Breast epithelium (tissue), 3 donors: ENCODE measurements at regions not wholly inside any gene's neighbourhood (a gene's known extent, or its start where the extent isn't known, plus 50 kb on each side); places are given as distances from the start of the nearest gene placed in this dataset.

ENCODE experiments used
- POLR2A ChIP-seq: fragments of 450-650 bp; IDR thresholded peaks from one replicate; pipeline ENCODE4 v1.6.1; 2016; ENCODE audit warnings: antibody characterized with exemption, mild to moderate bottlenecking, moderate library complexity
- TF ChIP-seq, protein P1 (sequence below), 3 donors: fragments of 450-650 bp; IDR thresholded peaks; one replicate each; pipeline ENCODE4 v1.5.1; 2016 to 2017; ENCODE audit warnings: antibody characterized with exemption in 3 of 3, mild to moderate bottlenecking in 3 of 3, moderate library complexity in 3 of 3

- TF ChIP-seq, protein P1, sequence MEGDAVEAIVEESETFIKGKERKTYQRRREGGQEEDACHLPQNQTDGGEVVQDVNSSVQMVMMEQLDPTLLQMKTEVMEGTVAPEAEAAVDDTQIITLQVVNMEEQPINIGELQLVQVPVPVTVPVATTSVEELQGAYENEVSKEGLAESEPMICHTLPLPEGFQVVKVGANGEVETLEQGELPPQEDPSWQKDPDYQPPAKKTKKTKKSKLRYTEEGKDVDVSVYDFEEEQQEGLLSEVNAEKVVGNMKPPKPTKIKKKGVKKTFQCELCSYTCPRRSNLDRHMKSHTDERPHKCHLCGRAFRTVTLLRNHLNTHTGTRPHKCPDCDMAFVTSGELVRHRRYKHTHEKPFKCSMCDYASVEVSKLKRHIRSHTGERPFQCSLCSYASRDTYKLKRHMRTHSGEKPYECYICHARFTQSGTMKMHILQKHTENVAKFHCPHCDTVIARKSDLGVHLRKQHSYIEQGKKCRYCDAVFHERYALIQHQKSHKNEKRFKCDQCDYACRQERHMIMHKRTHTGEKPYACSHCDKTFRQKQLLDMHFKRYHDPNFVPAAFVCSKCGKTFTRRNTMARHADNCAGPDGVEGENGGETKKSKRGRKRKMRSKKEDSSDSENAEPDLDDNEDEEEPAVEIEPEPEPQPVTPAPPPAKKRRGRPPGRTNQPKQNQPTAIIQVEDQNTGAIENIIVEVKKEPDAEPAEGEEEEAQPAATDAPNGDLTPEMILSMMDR (IDR thresholded peaks at IDR 0.05): no peak
- no peak for TF ChIP-seq POLR2A
Measured at GRCh38 chr19:31959527-31960018, 385.8 kb upstream of the ZNF507 start.
